Testis (tissue), 2 donors: ENCODE measurements at regions not wholly inside any gene's neighbourhood (a gene's known extent, or its start where the extent isn't known, plus 50 kb on each side); places are given as distances from the start of the nearest gene placed in this dataset.

ENCODE experiments used
- CTCF ChIP-seq, 3 experiments: fragments of 450-650 bp in 2 of 3; fragments of 200-600 bp in 1 of 3; sonication (generic) in 1 of 3; IDR thresholded peaks; one replicate each; pipeline ENCODE4 v1.5.1; 2016 to 2019; ENCODE audit warnings: antibody characterized with exemption in 3 of 3, mild to moderate bottlenecking in 2 of 3, moderate library complexity in 1 of 3
- POLR2A ChIP-seq: fragments of 450-650 bp; IDR thresholded peaks from one replicate; pipeline ENCODE4 v1.6.1; 2017; ENCODE audit warnings: antibody characterized with exemption, mild to moderate bottlenecking, moderate library complexity

- TF ChIP-seq CTCF (IDR thresholded peaks at IDR 0.05) = no peak
- TF ChIP-seq POLR2A = no peak
Observed at GRCh38 chr14:78016532-78016931, 153.6 kb upstream of the NRXN3 start.
